HG02943 (cell line): ENCODE measurements at regions not wholly inside any gene's neighbourhood (a gene's known extent, or its start where the extent isn't known, plus 50 kb on each side); places are given as distances from the start of the nearest gene placed in this dataset.
"Not testable (repeated sequence)": the region's sequence is repeated elsewhere in the genome, so short reads cannot be mapped to it uniquely, and the experiment has no call there.

Experiments
- ATAC-seq: cut with Tn5 transposase; IDR thresholded peaks from one replicate; pipeline ENCODE4 v1.9.1; 2021; ENCODE audit warnings: mild to moderate bottlenecking, low read depth, moderate library complexity; ENCODE audit not compliant: unreplicated experiment

DNA sequence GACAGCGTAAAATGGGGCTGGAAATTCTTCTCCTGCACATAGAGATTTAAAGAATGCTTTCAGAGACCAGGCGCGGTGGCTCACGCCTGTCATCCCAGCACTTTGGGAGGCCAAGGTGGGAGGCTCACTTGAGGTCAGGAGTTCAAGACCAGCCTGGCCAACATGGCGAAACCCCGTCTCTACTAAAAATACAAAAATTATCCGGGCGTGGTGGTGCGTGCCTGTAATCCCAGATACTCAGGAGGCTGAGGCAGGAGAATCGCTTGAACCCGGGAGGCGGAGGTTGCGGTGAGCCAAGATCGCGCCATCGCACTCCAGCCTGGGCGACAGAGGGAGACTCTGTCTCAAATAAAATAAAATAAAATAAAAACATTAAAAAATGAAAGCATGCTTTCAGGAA is 107.4 kb downstream of the CRLF2 start:
- not testable (repeated sequence) for ATAC-seq

- no peak for ATAC-seq
Measured at GRCh38 chrX:1103360-1103759, 109.1 kb downstream of the CRLF2 start.

- ATAC-seq, result no peak
Measured at GRCh38 chrX:1102786-1103185, 109.7 kb downstream of the CRLF2 start.

- ATAC-seq, result not testable (repeated sequence)
Measured at GRCh38 chrX:1102221-1102620, 110.2 kb downstream of the CRLF2 start.

DNA sequence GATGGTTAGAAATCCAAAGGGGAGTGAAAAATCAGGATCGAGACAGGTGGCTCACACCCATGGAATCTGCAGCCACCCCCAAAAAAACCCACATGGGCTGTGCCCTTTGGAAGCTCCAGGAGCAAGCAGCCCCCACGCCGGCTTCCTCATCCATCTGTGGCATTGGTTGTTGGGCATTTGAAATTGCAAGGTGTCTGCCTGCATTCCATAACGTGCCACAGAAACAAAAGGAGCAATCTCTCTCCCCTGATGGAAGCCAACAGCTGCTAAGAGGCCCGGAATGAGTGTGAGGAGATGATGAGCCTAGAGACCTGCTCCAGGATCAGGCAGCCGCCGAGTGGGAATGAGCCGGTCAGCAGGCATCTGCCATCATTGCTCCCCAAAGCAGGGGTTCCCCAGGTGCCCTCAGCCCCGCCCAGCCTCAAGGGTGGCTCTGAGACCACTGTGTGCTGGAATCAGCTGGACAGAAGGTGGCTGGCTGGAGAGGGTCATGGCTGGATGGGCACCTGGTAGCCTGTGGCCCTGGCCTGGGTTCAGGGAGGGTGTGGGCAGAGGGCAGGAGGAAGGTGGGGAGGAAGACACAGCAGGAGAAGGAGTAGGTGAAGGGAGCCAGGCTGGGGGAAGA is 113.2 kb downstream of the CRLF2 start:
- no peak for ATAC-seq

GRCh38 chrX:1097328-1097727 is 115.1 kb downstream of the CRLF2 start:
- no peak for ATAC-seq

DNA sequence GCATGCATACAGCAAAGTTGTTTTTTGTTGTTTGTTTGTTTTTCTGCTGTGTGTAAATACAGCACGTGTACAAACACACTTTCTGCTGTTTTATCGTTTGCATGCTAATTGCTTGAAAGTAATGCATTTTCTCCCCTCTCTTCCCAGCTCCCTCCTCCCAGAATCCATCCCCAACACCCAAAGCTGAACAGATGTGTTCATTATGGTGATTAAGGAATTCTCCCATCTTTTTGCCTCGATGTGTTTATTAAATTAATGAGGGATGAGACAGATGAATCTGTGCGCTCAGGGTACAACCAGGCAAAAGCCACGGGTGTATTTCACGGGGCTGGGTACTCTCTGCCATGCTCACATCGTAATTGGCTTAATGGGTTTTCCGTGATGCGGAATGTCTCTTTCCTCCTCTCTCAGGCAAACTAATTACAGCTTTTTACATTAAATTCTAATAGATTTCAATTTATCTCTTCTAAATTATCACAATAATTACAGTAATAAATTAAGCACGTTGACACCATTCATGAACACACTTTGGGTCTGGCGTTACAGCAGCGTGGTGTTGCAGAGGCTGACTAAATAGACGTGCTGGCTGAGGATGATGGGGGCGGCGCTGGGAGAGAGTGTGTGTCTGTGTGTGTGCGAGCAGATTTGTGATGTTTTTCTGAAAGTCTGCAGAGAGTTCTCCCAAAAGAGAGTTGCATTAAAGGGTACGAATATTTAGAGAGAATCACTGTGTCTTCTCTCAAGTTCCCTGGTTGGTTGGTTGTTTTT is 117.7 kb downstream of the CRLF2 start:
- ATAC-seq, result no peak

GRCh38 chrX:1093586-1094421 is 118.6 kb downstream of the CRLF2 start:
- no peak for ATAC-seq

DNA sequence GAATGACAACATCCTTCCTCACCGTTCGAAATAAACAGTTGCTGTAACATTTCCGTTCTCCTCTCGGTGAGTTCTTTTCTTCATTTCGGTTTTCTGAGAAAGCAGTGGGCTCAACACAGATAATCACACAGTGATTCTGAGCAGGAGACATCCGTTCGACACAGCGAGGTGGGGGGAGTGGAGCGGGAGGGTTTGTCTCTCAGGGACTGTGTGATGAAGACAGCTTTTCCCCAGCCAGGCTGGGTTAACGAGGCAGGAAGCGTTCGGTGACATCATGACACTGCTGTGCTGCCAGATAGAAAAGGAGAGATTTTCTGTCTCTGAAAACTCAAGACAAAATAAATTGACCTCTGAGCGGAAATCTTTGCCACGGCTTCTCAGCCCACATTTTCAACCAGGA is 119.3 kb downstream of the CRLF2 start:
- ATAC-seq, result no peak

GRCh38 chrX:1086444-1087409 is 125.7 kb downstream of the CRLF2 start:
- no peak for ATAC-seq

- not testable (repeated sequence) for ATAC-seq
Measured at GRCh38 chrX:1085871-1086270, 126.6 kb downstream of the CRLF2 start.

DNA sequence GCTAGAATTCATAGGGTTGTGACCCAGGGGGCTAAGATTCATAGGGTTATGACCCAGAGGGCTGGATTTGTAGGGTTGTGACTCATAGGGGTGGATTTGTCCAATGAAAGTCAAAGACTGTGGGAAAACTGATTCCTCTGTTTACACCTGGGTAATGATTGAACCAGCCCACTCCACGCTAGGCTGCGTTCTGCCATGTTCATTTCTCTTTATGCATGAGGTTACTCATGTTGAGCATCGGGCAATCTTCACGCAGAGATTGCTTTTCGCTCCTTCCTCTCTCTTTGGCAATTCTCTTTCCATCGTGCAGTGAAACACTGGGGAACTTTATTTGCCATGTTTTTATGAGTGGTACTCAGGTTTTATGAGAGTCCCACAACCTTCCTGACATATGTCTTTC is 127.8 kb downstream of the CRLF2 start:
- ATAC-seq, result no peak

DNA sequence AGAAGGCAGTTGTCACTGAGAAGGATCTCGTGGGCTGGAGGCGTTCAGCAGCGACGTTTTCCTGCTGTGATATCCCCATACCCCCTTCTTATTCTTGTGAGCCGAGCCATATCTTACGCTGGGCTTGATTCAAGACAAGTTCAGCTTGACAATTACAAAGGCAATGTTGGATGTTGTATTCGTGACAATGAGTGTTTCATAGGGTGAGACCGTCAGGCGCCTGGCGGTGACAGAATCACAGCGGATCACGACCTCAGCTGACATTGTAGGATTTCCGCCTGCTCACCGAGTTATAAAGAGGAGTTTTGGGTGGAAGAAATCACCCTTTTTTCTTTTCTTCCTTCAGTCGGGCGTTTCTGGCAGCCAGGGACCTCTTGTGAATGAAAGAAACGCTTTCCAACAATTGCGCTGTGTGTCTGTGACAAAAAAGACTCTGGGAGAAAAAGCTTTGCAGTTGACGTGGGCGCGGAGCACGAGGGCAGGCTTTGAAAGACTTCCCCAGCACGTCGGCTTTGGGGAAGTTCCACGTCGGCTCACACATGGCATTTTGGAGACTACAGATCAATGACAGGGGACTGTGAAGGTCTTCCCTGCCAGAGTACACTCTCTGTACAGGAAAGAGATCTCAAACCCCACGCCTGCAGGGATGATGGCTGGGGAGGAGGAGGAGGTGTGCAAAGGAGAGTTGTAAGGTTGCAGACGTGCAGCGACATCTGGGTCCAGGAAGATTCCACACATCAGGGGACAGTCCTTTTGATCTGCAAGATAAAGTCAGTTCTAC is 135.4 kb downstream of the CRLF2 start:
- no peak for ATAC-seq

- no peak for ATAC-seq
Measured at GRCh38 chrX:1075741-1076140, 136.7 kb downstream of the CRLF2 start.

DNA sequence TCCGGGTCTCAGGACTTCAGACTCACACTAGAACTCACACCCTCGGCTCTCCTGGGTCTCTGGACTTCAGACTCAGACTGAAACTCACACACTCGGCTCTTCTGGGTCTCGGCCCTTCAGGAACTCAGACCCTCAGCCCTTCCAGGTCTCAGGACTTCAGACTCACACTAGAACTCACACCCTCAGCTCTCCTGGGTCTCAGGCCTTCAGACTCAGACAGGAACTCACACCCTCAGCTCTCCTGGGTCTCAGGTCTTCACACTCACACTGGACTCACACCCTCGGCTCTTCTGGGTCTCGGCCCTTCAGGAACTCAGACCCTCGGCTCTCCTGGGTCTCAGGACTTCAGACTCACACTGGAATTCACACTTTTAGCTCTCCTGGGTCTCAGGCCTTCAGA is 137.3 kb downstream of the CRLF2 start:
- no peak for ATAC-seq

- no peak for ATAC-seq
Measured at GRCh38 chrX:1074755-1075154, 137.7 kb downstream of the CRLF2 start.

GRCh38 chrX:1074172-1074571 is 138.3 kb downstream of the CRLF2 start:
- no peak for ATAC-seq

DNA sequence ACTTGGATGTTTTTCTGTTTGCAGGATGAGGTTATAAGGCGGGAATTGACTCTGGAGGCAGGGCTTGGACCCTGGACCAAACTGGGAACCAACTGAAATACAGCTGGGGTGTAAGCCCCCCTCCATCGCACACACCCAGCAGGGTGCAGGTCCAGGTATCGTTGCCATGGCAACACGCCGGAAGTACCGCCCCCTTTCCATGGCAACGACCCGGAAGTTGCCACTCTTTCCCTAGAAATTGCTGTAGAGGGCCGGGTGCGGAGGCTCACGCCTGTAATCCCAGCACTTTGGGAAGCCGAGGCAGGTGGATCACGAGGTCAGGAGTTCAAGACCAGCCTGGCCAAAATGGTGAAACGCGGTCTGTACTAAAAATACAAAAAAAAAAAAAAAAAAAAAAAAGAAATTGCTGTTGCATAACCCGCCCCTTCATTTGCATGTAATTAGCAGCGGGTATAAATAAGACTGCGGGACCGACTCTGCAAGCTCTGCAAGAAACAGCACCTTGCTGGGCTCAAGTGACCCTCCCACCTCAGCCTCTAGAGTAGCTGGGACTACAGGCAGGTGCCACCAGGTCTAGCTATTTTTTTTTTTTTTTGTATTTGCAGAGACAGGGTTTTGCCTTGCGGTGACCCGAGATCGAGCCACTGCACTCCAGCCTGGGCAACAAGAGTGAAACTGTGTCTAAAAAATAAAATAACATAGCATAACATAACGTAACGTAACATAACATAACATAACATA is 139.6 kb downstream of the CRLF2 start:
- ATAC-seq, result no peak

DNA sequence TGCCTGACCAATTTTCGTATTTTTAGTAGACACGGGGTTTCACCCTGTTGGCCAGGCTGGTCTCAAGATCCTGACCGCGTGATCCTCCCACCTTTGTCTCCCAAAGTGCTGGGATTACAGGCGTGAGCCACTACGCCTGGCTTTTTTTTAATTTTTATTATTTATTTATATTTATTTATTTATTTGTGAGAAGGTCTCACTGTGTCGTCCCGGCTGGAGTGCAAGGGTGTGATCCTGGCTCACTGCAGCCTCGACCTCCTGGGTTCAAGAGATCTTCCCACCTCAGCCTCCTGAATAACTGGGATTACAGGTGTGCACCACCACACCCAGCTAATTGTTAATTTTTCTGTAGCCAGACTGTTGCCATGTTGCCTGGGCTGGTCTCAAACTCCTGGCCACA is 141.1 kb downstream of the CRLF2 start:
- ATAC-seq, result no peak
